HFFc6 (cell line): ENCODE measurements at regions not wholly inside any gene's neighbourhood (a gene's known extent, or its start where the extent isn't known, plus 50 kb on each side); places are given as distances from the start of the nearest gene placed in this dataset.

Source experiments
- DNase-seq: peaks from one replicate; pipeline ENCODE4 v3.0.0-alpha.2; 2018
- H3K27ac Mint-ChIP-seq: 2 replicates; pipeline ENCODE4 v1.8.0; 2020; ENCODE audit warnings: mild to moderate bottlenecking, mixed read lengths
- H3K27me3 Mint-ChIP-seq: 2 replicates; pipeline ENCODE4 v1.8.0; 2021; ENCODE audit warnings: mild to moderate bottlenecking, moderate library complexity, mixed read lengths; ENCODE audit not compliant: insufficient read depth
- H3K36me3 Mint-ChIP-seq: 2 replicates; pipeline ENCODE4 v1.8.0; 2021; ENCODE audit warnings: low read depth, mixed read lengths
- H3K4me1 Mint-ChIP-seq: 2 replicates; pipeline ENCODE4 v1.8.0; 2020; ENCODE audit warnings: low read depth, mixed read lengths
- H3K4me3 Mint-ChIP-seq: 2 replicates; pipeline ENCODE4 v1.8.0; 2020; ENCODE audit warnings: mild to moderate bottlenecking, moderate library complexity, mixed read lengths
- H3K9me3 Mint-ChIP-seq: 2 replicates; pipeline ENCODE4 v1.8.0; 2020; ENCODE audit warnings: mild to moderate bottlenecking, mixed read lengths
- TF ChIP-seq, protein P1 (sequence below): fragments of 200-600 bp; sonication (generic); IDR thresholded peaks from 2 replicates; pipeline ENCODE4 v1.5.0; 2021; ENCODE audit warnings: antibody characterized with exemption, mild to moderate bottlenecking

GRCh38 chrX:109843963-109844751 lies 111.1 kb upstream of the ACSL4 start:
- no peak overlapping the region for H3K27ac Mint-ChIP-seq
- peaks cover 41% of the 10 kb centered on the region for H3K4me1 Mint-ChIP-seq

GRCh38 chrX:109844986-109845385 lies 111.9 kb upstream of the ACSL4 start:
- no peak overlapping the region for H3K27ac Mint-ChIP-seq
- H3K36me3 Mint-ChIP-seq, result no peaks in the 10 kb centered on the region
- no peaks in the 10 kb centered on the region; the same call in 1 of the 2 replicates for H3K27me3 Mint-ChIP-seq
- peaks cover 44% of the 10 kb centered on the region for H3K4me1 Mint-ChIP-seq
- H3K9me3 Mint-ChIP-seq, result no peaks in the 10 kb centered on the region
- no peak for DNase-seq
- no peak overlapping the region for H3K4me3 Mint-ChIP-seq
- TF ChIP-seq, protein P1, sequence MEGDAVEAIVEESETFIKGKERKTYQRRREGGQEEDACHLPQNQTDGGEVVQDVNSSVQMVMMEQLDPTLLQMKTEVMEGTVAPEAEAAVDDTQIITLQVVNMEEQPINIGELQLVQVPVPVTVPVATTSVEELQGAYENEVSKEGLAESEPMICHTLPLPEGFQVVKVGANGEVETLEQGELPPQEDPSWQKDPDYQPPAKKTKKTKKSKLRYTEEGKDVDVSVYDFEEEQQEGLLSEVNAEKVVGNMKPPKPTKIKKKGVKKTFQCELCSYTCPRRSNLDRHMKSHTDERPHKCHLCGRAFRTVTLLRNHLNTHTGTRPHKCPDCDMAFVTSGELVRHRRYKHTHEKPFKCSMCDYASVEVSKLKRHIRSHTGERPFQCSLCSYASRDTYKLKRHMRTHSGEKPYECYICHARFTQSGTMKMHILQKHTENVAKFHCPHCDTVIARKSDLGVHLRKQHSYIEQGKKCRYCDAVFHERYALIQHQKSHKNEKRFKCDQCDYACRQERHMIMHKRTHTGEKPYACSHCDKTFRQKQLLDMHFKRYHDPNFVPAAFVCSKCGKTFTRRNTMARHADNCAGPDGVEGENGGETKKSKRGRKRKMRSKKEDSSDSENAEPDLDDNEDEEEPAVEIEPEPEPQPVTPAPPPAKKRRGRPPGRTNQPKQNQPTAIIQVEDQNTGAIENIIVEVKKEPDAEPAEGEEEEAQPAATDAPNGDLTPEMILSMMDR, result no peak

More at GRCh38 chrX:109843963-109844751, 111.1 kb upstream of the ACSL4 start:
- Mint-ChIP-seq H3K36me3 (no peaks in the 10 kb centered on the region), H3K9me3 (no peaks in the 10 kb centered on the region), H3K4me3 (no peak overlapping the region), H3K27me3 (no peaks in the 10 kb centered on the region; the same call in 1 of the 2 replicates)
- TF ChIP-seq, protein P1, result no peak
- no peak for DNase-seq

GRCh38 chrX:109845996-109846395 lies 112.9 kb upstream of the ACSL4 start:
- TF ChIP-seq, protein P1, result no peak
- H3K27ac Mint-ChIP-seq, result no peak overlapping the region
- no peak overlapping the region for H3K4me3 Mint-ChIP-seq
- H3K4me1 Mint-ChIP-seq, result peaks cover 44% of the 10 kb centered on the region
- no peaks in the 10 kb centered on the region for H3K36me3 Mint-ChIP-seq
- DNase-seq, result no peak
- no peaks in the 10 kb centered on the region; the same call in 1 of the 2 replicates for H3K27me3 Mint-ChIP-seq
- no peaks in the 10 kb centered on the region for H3K9me3 Mint-ChIP-seq

DNA sequence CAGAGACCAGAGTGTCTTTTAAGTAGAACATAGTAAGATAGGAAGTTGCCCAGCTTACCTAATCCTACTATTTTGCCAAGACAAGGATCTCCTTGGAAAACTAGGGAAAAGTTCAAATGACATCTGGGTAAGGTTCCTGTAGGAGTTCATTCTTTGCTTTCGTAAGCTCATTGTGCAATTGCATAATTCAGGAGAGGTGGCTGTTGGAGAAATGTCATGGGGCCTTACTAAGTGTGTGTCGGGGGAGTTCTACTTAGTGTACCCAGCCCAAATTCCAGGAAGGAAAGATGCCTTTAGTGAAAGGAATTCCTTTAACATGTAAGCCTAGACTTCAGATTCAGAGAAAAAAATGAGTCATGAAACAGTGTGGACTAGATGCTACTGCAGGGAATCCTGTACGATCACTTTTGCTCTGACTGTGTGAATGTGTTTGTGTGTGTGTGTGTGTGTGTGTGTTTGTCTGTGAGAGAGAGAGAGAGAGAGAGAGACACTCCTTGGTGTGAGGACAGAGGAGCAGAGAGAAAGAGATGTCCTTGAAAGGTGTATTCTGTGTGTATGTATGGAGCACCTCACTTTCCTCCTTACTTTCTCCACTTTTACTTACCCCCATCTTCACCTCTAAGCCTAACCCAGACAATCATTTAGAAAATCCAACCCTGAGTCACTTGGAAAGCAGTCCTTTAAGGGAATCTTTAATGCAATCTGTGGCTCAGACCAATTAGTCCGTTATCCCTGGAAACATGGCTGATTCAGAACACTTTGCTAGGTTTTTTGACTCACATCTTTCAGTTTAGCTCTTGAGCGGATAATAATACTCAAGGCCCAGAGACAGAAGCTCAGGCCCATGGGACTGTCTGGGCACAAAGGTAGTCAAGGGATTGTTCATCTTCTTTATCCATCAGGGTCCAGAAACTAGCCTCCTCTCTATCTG lies 114.5 kb upstream of the ACSL4 start:
- TF ChIP-seq, protein P1, result no peak
- Mint-ChIP-seq H3K27me3 (no peaks in the 10 kb centered on the region; the same call in 1 of the 2 replicates), H3K27ac (peak overlapping the region; percentile 97), H3K4me3 (peak overlapping the region; percentile 84), H3K4me1 (peaks cover 44% of the 10 kb centered on the region), H3K36me3 (no peaks in the 10 kb centered on the region), H3K9me3 (no peaks in the 10 kb centered on the region)
- peak; percentile 81 for DNase-seq

DNA sequence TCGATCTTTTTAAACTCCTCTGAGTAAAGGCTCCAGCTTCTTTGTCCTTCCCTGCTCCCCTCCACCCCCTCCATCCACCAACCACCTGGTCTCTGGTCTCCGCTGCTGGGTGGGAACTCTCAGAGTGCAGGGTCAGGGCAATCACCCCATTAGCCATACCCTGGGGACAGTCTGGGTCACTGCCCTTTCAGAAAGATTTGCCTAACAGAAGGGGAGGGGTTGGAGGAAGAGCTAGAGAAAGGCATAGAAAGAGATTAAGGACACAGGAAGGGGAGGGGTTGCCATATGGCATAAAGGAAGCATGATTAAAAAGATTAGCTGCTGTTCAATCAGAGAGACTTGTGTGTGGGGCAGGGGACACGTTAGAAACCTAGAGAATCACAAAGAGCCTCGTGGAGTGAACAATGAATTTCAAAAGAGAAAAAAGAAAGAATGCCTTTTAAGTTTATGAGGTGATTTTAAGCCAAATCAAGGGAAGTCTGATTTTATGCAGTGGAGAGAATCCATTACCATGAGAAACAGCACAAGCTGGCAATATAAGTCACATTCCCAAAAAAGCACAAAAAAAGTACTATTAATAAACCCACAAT lies 115.5 kb upstream of the ACSL4 start:
- DNase-seq, result no peak
- H3K4me3 Mint-ChIP-seq, result peak overlapping the region; percentile 12; the same call in 1 of the 2 replicates
- peaks cover 44% of the 10 kb centered on the region for H3K4me1 Mint-ChIP-seq
- peak overlapping the region; percentile 97 for H3K27ac Mint-ChIP-seq
- no peaks in the 10 kb centered on the region for H3K9me3 Mint-ChIP-seq
- TF ChIP-seq, protein P1, result no peak
- peaks cover under 1% of the 10 kb centered on the region; the same call in 1 of the 2 replicates for H3K27me3 Mint-ChIP-seq
- no peaks in the 10 kb centered on the region for H3K36me3 Mint-ChIP-seq
